ENCODE measurements at regions not wholly inside any gene's neighbourhood (a gene's known extent, or its start where the extent isn't known, plus 50 kb on each side); places are given as distances from the start of the nearest gene placed in this dataset.

DNA sequence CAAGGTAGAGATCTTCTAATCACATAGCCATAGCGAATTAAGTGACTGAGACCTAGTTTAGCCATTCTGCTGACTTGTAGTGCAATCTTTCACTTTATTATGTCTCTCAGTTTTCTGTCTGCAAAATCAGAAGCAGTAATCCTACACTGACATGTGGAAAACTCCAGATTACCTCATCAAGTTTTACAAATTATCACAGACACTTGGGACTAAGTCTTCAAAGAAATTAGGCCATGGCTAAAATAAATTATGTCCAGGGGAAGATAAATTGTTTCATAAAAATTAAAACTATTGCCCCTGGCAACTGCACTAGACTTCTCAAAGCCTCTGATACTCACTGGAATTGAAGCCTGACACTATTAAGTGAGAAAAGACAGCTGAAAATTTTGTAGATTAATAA, 129.9 kb upstream of the RGMB start:
- TF ChIP-seq ZBTB17 (tag by site-specific recombination; IDR thresholded peaks at IDR 0.05), result no peak
- TF ChIP-seq FEZF1 (tag by site-specific recombination; IDR thresholded peaks at IDR 0.05), result no peak
- no peak for TF ChIP-seq IKZF3 (tag by site-specific recombination; IDR thresholded peaks at IDR 0.05)
- TF ChIP-seq WT1 (tag by site-specific recombination; IDR thresholded peaks at IDR 0.05), result no peak
- no peak for TF ChIP-seq ZSCAN16 (tag by site-specific recombination; IDR thresholded peaks at IDR 0.05)
- no peak for TF ChIP-seq ZNF341 (tag by site-specific recombination; IDR thresholded peaks at IDR 0.05; ENCODE audit: low read depth)
- no peak for TF ChIP-seq ZNF600 (tag by site-specific recombination; IDR thresholded peaks at IDR 0.05)
- TF ChIP-seq ZNF239 (tag by site-specific recombination; IDR thresholded peaks at IDR 0.05), result no peak
- TF ChIP-seq ZNF654 (tag by site-specific recombination; IDR thresholded peaks at IDR 0.05; ENCODE audit: low read depth), result no peak
- no peak for TF ChIP-seq ZSCAN30 (tag by site-specific recombination; IDR thresholded peaks at IDR 0.05)
- no peak for TF ChIP-seq ZNF10 (tag by site-specific recombination; IDR thresholded peaks at IDR 0.05)
- TF ChIP-seq ZNF621 (tag by site-specific recombination; IDR thresholded peaks at IDR 0.05), result no peak
- TF ChIP-seq ZNF501 (tag by site-specific recombination; IDR thresholded peaks at IDR 0.05), result no peak
- TF ChIP-seq, protein P1, sequence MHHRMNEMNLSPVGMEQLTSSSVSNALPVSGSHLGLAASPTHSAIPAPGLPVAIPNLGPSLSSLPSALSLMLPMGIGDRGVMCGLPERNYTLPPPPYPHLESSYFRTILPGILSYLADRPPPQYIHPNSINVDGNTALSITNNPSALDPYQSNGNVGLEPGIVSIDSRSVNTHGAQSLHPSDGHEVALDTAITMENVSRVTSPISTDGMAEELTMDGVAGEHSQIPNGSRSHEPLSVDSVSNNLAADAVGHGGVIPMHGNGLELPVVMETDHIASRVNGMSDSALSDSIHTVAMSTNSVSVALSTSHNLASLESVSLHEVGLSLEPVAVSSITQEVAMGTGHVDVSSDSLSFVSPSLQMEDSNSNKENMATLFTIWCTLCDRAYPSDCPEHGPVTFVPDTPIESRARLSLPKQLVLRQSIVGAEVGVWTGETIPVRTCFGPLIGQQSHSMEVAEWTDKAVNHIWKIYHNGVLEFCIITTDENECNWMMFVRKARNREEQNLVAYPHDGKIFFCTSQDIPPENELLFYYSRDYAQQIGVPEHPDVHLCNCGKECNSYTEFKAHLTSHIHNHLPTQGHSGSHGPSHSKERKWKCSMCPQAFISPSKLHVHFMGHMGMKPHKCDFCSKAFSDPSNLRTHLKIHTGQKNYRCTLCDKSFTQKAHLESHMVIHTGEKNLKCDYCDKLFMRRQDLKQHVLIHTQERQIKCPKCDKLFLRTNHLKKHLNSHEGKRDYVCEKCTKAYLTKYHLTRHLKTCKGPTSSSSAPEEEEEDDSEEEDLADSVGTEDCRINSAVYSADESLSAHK (tag by site-specific recombination; IDR thresholded peaks at IDR 0.05), result no peak

DNA sequence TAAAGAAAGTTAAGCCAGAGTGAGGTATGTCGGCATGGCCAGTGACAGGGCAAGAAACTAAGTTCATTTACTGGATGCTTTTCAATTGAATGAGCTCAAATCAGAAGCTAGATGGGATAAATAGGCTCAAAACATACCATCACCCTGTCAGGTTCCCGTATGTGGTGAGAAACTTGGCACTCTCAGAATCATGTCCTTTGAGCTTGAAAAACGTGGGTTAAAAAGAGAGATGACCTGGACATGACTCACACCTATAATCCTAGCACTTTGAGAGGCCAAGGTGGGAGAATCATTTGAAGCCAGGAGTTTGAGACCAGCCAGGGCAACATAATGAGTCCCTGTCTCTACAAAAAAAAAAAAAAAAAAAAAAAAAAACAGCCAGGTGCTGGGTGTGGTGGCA, 121.7 kb upstream of the RGMB start:
- TF ChIP-seq KLF8 (tag by site-specific recombination; IDR thresholded peaks at IDR 0.05), result no peak
- TF ChIP-seq, protein P2, sequence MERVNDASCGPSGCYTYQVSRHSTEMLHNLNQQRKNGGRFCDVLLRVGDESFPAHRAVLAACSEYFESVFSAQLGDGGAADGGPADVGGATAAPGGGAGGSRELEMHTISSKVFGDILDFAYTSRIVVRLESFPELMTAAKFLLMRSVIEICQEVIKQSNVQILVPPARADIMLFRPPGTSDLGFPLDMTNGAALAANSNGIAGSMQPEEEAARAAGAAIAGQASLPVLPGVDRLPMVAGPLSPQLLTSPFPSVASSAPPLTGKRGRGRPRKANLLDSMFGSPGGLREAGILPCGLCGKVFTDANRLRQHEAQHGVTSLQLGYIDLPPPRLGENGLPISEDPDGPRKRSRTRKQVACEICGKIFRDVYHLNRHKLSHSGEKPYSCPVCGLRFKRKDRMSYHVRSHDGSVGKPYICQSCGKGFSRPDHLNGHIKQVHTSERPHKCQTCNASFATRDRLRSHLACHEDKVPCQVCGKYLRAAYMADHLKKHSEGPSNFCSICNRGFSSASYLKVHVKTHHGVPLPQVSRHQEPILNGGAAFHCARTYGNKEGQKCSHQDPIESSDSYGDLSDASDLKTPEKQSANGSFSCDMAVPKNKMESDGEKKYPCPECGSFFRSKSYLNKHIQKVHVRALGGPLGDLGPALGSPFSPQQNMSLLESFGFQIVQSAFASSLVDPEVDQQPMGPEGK (tag by site-specific recombination; IDR thresholded peaks at IDR 0.05), result no peak
- no peak for TF ChIP-seq YY1 (tag by site-specific recombination; IDR thresholded peaks at IDR 0.05)
- TF ChIP-seq ZNF112 (tag by site-specific recombination; IDR thresholded peaks at IDR 0.05), result no peak
- no peak for TF ChIP-seq ZIC2 (tag by site-specific recombination; IDR thresholded peaks at IDR 0.05)
- no peak for TF ChIP-seq ZNF416 (tag by site-specific recombination; IDR thresholded peaks at IDR 0.05)
- TF ChIP-seq EGR2 (tag by site-specific recombination; IDR thresholded peaks at IDR 0.05; ENCODE audit: low read depth), result no peak
- TF ChIP-seq ZNF248 (tag by site-specific recombination; IDR thresholded peaks at IDR 0.05), result no peak
- no peak for TF ChIP-seq ZNF433 (tag by site-specific recombination; IDR thresholded peaks at IDR 0.05; ENCODE audit: low read depth)
- no peak for TF ChIP-seq ZNF544 (tag by site-specific recombination; IDR thresholded peaks at IDR 0.05)
- TF ChIP-seq MEIS1 (CRISPR knock-in tag; IDR thresholded peaks at IDR 0.05; ENCODE audit: borderline replicate concordance), result no peak
- TF ChIP-seq ZNF664 (tag by site-specific recombination; IDR thresholded peaks at IDR 0.05), result no peak
- TF ChIP-seq REPIN1 (tag by site-specific recombination; IDR thresholded peaks at IDR 0.05; ENCODE audit: low read depth), result no peak
- no peak for TF ChIP-seq YY2 (tag by site-specific recombination; IDR thresholded peaks at IDR 0.05)
- TF ChIP-seq, protein P3, sequence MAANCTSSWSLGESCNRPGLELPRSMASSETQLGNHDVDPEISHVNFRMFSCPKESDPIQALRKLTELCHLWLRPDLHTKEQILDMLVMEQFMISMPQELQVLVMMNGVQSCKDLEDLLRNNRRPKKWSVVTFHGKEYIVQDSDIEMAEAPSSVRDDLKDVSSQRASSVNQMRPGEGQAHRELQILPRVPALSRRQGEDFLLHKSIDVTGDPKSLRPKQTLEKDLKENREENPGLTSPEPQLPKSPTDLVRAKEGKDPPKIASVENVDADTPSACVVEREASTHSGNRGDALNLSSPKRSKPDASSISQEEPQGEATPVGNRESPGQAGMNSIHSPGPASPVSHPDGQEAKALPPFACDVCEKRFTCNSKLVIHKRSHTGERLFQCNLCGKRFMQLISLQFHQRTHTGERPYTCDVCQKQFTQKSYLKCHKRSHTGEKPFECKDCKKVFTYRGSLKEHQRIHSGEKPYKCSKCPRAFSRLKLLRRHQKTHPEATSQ (tag by site-specific recombination; IDR thresholded peaks at IDR 0.05), result no peak
- TF ChIP-seq ZNF184 (tag by site-specific recombination; IDR thresholded peaks at IDR 0.05), result no peak
- no peak for TF ChIP-seq ZNF266 (tag by site-specific recombination; IDR thresholded peaks at IDR 0.05; ENCODE audit: low read depth)
- no peak for TF ChIP-seq ZNF768 (tag by site-specific recombination; IDR thresholded peaks at IDR 0.05)
- no peaks in the 10 kb centered on the region for H3K9me3 ChIP-seq (ENCODE audit: control insufficient read depth, insufficient read depth, low read depth, low read length)
- POLR2A ChIA-PET, result no interaction called here
- CTCF ChIA-PET, result no interaction called here
- no peak overlapping the region for H3K4me3 ChIP-seq (ENCODE audit: low read depth, low read length)
- no peaks in the 10 kb centered on the region for H3K36me3 ChIP-seq (ENCODE audit: control insufficient read depth in 2 of 2, insufficient read depth in 1 of 2, low read length in 2 of 2)
- no peaks in the 10 kb centered on the region for H3K4me1 ChIP-seq (ENCODE audit: control insufficient read depth, insufficient read depth, low read length)
- H3K27ac ChIP-seq (ENCODE audit: extremely low read depth, low read depth, low read length), result no peak overlapping the region

More for the DNA sequence above, 129.9 kb upstream of the RGMB start:
- POLR2A ChIA-PET, result no interaction called here
- CTCF ChIA-PET, result interaction anchor here (0.8 kb wide), 1 partner anchor 126 kb away, joined by 3 read pairs; no protein-coding TSS in a partner anchor
- Histone ChIP-seq H3K4me3 (ENCODE audit: low read depth, low read length) (no peak overlapping the region), H3K36me3 (ENCODE audit: control insufficient read depth in 2 of 2, insufficient read depth in 1 of 2, low read length in 2 of 2) (no peaks in the 10 kb centered on the region), H3K9me3 (ENCODE audit: control insufficient read depth, insufficient read depth, low read depth, low read length) (no peaks in the 10 kb centered on the region), H3K4me1 (ENCODE audit: control insufficient read depth, insufficient read depth, low read length) (no peaks in the 10 kb centered on the region), H3K27ac (ENCODE audit: extremely low read depth, low read depth, low read length) (no peak overlapping the region)
